Skeletal muscle cell (primary cell): ENCODE measurements at regions not wholly inside any gene's neighbourhood (a gene's known extent, or its start where the extent isn't known, plus 50 kb on each side); places are given as distances from the start of the nearest gene placed in this dataset.

Experiments used
- DNase-seq: peaks from one replicate; pipeline ENCODE4 v3.0.0-alpha.2; 2010; ENCODE audit warnings: low read depth
- H3K4me3 ChIP-seq: 2 replicates; pipeline ENCODE4 v1.5.1; 2011; ENCODE audit warnings: low read depth, mild to moderate bottlenecking, control low read depth, low read length, moderate library complexity

DNA sequence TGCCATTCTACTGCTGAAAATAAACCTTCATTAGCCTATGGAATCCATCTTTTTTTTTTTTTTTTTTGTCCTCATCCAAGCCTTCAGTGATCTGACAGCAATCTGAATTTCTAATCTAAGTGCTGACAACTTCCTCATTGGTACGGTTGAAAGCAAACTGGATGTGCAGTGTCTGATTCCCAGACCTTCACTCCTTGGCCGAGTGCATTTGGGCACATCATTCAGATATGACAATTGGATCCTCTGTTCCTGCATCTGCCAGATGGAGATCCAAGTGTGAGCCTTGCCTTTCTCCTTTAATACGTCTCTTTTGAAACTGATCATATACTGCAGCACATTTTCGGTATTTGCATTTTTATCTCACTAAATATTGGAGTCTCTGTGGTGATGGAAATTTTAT is 713.1 kb downstream of the DCDC2C start:
- no peak for DNase-seq

DNA sequence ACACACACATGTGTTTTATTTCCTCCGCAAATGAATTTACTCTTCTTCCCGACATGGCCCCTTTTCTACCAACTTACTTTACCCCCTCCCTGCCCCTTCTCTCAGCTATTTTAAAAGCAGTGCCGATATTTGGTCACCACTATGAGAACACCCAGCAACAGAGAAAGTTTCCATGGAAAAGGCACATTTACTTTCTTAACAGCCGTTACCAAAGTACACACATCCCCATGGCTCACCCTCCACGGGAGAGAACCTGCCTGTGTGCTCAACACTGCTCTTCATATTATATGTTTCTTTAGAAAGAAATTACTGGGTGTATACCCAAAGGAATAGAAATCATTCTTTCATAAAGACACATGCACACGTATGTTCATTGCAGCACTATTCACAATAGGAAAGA is 714.4 kb downstream of the DCDC2C start:
- no peak for DNase-seq
- H3K4me3 ChIP-seq = no peak overlapping the region

More for the DNA sequence above, 713.1 kb downstream of the DCDC2C start:
- no peak overlapping the region for H3K4me3 ChIP-seq

DNA sequence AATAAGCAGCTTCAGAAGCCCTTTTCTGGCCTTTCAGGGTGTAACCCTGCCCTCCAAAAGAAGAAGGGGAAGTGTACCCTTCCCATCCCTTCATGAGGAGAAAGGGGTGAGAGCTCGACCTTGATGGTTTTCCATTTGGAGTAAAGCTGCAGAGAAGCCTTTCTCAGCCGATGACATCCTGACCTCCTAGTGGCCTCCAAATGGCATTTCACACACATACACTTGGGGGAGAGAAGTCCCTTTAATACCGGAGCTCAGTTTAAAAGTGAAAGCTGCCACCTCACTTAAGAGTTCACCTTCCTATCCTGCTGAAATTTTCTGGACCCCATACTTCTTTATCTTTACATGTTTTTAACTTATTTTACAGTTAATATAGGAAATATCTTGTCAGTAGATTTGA is 716.7 kb downstream of the DCDC2C start:
- no peak for DNase-seq
- no peak overlapping the region for H3K4me3 ChIP-seq

DNA sequence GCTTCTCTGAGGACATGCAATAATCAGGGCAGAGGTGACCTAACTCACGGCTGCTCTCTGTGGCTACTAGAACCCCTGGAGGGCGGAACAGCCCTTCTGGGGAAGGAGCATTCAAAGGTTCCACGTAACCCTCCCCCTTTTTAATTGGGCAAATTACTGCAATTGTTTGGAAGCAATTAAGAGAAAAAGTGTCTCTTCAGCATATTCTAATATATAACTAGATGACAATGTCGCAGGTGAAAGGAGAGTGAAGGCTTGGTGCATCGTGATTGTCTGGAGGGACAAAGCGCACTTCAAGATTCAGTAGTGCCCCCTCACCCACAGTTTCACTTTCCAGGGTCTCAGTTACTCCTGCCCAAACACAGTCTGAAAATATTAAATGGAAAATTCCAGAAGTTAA is 720.8 kb downstream of the DCDC2C start:
- H3K4me3 ChIP-seq = no peak overlapping the region
- no peak for DNase-seq

DNA sequence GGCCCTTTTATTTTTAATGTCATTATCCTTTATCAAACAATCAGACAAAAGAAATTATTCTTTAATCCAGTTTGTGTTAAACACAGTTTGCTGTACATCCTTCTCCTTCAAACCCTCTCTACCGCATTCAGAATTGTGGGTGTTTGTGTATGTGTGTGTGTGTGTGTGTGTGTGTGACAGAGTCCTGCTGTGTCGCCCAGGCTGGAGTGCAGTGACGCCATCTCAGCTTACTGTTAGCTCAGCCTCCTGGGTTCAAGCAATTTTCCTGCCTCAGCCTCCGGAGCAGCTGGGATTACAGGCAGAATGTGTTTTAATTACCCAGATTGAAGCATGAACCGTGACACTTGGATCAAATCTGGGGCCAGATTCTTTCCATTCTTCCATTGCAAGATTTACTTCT is 723.7 kb downstream of the DCDC2C start:
- no peak overlapping the region for H3K4me3 ChIP-seq
- DNase-seq = no peak

DNA sequence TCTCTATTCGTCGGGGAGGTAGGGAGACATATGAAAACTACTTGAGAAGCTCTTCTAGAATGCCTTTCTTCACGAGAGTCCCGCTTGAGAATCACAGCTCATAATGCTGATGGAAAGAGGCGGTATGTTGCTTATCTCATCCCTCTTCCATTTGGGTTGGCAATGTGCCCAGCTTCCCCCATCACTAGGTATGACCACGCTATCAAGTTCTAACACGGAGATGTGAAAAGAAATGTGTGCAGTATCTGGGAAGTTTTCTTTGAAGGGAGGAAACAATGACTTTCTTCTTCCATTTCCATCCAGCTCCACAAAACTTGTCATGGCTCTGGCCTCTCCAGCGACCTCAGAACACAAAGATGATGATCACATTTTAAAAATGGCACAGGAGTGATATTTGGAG is 742.4 kb downstream of the DCDC2C start:
- no peak for DNase-seq
- H3K4me3 ChIP-seq = no peak overlapping the region

DNA sequence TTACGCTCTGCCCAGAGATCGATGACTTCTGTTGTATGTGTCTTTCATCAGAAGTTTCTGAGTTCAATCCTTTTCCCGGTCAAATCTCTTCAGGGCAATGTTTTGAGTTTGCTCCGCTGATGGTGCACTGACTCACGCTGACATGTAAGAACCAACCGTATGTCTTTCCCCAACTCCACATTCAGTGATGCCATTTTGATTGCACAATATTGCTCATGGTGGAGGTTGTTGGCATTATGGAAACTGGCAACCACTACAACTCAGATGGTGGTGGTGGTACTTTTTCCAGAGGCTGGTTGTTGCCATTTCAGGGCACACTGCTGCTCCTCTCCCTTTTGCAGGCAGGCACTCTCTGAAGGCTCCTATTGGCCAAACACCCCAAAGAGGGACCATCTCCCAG is 751.5 kb downstream of the DCDC2C start:
- no peak for DNase-seq
- no peak overlapping the region for H3K4me3 ChIP-seq

DNA sequence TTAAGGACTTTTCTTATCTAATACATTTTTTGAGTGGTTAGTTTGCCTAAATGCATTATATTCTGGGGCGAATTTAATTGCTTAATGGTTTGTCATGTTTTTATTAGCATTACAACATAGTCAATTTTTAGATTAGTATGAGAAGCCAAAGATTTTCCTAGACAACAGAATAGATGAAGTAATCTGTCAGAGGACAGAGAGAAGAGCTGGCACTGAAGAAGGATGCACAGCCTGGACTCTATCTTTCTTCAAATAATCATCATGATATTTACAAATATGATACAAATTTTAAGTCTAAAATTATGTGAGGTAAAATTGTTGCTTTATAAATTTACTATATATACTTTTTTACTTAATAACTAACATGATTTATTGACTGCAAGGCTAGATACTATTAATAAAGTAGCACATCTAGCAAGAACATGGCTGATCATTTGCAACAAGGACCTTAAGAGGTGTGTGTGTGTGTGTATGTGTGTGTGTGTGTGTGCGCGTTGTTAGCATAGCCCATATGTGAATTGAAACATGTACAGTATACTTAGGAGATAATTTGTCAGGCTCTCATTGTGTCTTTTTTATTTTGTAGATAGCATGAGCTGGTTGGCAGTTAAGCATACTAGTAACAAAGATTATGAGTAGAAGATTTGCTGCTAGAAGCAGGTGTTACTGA is 752.2 kb downstream of the DCDC2C start:
- H3K4me3 ChIP-seq = no peak overlapping the region
- DNase-seq = no peak

DNA sequence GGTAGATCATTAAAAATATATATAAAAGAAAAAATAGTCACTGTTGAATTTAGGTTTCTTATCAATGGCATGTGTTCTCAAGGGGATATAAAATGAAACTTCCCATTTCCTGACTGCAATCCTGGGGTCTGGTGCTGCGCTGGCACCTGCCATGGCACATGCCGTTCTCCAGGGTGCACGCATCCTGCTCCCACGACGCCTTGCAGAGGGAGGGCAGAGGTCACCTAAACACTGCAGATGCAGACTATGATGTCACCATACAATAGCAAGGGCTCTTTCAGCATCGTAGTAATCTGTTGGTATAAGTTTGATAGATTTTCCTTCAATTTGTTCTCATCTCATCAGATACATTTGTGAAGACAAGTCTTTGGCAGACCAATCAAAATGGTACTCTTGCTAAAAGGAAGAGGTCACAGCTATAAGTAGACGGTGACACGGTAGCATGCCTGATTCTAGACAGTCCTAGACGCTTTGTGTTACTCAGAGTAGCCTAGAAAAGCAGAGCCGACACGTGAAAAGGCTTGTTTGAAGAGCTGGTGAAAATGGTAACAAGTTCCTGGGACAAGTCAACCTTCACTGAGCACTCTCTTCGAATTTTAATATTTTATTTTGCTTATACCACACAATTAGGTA is 761.4 kb downstream of the DCDC2C start:
- no peak overlapping the region for H3K4me3 ChIP-seq
- no peak for DNase-seq

DNA sequence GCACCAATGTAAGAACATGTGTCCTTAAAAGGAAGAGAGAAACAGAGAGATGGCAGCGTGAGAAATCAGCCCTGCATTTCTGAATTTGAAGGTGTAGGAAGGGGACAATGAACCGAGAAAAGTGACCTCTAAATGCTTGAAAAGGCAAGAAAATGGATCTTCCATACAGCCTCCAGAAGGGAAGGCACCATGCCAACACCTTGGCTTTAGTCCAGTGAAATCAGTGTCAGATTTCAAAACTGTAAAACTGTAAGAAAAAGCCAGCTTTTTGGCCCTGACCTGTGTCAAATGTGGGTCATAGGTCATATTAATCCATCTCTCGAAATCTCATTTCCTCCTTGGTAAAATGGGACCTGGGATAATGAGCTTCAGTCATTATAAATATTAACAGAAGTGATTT is 762.3 kb downstream of the DCDC2C start:
- no peak overlapping the region for H3K4me3 ChIP-seq
- DNase-seq = no peak

DNA sequence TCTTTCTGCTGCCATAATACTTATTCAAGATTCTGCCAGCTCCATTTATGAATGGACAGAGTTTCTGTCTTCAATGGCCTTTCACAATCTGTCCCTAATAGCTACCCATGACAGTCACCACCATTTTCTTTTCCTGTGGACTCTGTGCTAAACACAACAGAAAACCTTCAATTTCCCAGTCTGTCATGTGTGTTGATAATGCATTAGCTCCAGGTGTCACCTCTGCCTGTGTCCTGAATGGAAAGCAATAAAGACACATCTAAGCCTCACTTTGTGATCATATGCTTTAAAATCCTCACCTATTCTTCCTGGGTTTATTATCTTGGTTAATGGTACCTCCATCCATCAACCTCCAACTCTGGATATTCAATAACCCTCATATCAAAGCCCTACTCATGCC is 772.2 kb downstream of the DCDC2C start:
- no peak overlapping the region for H3K4me3 ChIP-seq
- DNase-seq = no peak

DNA sequence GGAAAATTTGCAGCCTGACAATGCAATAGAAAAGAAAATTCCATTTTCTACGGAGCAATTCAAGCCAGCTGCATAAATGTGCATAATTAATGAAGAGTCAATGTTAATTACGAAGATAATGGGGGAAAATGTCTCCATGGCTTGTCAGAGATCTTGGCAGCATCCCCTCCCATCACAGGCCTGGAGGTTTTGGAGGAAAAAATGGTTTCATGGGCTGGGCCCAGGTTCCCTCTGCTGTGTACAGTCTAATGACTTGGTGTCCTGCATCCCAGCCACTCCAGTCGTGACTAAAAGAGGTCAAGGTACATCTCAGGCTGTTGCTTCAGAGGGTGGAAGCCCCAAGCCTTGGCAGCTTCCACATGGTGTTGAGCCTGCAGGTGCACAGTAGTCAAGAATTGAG is 779.7 kb downstream of the DCDC2C start:
- H3K4me3 ChIP-seq = no peak overlapping the region
- no peak for DNase-seq

DNA sequence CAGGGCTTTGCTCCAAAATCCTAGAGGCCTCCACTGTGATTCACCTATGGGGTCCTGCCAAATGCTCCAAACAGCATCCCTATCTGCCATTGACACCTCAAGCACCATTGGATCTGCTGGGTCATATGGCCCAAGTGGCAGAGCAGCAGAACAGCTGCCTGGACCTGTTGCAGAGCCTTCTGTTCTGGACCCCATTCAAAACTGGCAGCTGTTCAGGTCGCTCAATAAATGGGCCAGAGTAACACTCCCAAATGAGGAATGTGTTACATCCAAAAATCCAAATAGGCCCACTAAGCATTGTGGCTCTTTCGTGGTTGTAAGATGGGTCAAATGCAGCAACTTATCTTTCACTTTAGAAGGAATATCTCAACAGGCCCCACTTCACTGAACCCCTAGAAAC is 783.6 kb downstream of the DCDC2C start:
- no peak overlapping the region for H3K4me3 ChIP-seq
- no peak for DNase-seq

DNA sequence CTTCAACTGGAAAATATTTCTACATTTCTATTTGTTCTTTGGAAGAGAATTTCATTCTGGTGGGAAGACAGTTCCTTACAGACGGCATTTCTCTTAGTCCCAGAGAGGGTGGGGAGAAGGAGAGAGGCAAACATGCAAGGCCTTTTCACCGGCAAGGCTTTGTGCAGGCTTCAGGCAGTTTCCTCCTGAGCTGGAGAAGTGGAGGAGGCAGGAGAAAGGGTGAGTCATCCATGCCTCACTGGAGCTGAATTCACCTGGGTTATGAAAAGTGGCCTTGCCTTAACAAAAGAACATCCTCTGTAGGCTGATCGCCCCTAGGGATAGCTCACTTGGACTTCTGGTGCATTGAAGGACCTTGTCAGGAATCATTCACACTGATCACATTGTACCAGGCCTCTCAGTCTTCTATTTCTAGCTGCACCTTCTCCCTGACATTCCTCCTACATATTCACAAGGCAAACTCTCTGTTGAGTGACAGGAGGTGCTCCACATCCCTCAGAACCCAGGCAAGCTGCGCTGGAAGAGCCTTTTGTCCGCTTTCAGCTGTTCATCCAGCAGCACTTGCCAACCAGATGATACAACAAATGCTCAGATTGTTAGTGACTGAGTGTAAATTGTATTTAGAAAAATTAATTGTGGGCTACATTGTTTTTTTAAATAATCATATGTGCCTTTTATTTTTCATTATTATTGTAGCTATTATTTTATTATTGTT is 796.1 kb downstream of the DCDC2C start:
- no peak overlapping the region for H3K4me3 ChIP-seq
- DNase-seq = no peak

DNA sequence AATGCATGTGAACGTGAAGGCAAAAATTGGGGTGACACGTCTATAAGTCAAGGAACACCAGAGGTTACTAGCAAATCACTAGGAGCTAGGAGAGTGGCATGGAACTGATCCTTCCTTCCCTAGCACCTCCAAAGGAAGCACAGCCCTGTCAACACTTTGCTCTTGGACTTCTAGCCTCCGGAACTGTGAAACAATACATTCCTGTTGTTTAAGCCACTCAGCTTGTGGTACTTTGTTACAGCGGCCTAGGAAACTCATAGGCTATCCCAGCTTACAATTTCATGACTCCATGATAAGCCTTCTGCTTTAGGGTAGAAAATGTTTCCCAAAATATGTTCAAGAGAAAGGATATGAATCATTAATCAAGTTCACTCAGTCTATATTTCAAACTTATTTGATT is 798.1 kb downstream of the DCDC2C start:
- no peak for DNase-seq
- no peak overlapping the region for H3K4me3 ChIP-seq

DNA sequence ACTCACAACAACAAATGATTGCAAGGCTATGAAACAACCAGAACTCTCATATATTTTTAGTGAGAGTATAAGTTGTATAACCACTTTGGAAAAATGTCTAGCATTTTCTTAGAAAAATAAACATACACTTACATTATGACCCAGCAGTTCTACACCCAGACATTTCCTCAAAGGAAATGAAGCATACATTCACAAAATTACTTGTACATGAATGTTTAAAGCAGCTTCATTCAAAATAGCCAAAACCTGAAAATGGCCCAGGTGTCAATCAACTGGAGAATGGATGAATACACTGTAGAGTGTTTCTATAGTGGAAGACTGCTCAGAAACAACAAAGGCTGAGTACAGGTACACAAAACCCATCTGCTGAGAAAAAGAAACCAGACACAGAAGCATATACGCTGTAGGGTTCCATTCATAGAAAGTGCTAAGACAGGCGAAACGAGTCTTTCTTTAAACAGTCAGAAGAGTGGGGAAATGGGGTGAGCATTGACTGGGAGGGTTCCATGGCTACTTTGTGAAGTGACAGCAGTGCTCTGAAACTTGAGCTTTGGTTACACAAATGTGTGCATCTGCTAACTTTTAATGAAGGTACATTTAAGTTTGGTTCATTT is 799.0 kb downstream of the DCDC2C start:
- H3K4me3 ChIP-seq = no peak overlapping the region
- DNase-seq = no peak

DNA sequence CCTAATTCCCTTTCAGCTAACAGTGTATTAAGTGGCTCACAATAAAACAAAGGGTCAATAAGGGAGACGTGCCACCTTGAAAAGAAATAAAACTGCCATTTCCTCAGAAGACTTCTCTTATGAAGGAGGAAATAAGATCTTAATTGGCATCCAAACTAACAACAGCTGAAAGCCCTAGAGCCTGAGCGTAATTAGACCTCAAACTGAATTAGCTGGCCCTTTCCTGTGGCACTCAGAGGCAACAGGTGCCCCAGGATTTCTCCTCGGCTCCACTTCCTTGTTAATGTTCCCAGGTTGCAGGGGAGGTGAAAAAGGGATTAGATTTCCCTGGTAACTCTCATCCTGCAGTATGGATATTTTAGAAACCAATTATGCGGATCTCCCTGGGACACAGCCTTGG is 804.3 kb downstream of the DCDC2C start:
- H3K4me3 ChIP-seq = no peak overlapping the region
- no peak for DNase-seq

DNA sequence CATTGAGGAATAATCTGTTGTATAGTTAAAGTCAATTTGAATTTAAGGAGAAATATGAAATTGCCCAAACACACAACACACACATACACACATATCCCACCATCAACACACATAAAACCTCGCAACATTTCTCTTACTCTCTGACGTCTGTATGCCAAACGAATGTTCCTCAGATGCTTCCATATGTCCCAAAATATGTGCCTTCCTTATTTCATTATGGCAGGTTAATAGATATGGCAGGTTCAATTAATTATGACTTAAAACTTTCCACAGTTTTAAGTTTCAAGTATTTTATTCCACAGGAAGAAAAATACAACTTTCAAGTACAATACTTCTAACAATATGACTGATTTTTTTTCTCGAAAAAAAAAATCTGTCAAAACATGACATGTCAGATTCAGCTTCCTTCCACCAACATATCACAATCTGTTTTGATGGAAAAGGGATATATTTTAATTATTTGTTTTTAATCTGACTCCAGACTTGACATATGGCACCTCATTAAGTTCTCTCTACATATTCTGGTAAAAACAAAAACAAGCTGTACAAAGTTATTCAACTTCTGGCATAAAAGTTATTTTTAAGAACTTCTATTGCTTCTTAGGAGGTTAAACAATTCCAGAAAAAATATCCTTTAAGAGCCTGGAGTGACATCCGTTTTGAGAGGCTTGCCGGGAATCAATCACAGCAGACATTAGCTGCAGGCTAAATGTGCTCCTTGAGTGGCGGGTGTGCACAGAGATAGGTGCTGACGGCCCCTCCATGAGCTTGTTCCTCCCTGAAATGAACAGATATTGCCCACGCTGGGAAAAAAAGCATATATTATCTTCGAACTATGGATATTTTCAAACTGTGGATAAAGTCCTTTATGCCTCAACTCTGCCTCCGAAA is 812.7 kb downstream of the DCDC2C start:
- H3K4me3 ChIP-seq = no peak overlapping the region
- DNase-seq = no peak

DNA sequence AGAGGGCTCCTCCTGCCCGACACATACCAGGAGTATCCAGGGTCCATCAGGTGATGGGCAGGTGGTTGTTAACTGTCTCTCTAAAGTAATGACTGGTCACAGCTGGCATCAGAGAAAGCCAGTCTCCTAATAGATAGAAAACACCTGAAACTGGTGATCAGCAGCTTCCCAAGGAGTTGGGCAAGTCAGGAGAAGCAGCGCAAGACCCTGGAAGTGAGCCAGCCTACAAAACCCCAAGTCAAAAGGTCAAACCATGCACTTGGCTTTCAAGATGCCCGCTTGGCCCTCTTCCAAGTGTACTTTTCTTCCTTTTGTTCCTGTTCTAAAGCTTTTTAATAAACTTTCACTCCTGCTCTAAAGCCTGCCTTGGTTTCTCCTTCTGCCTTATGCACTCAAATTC is 815.2 kb downstream of the DCDC2C start:
- no peak overlapping the region for H3K4me3 ChIP-seq
- no peak for DNase-seq
